SU-DHL-6 (cell line): ENCODE measurements at regions not wholly inside any gene's neighbourhood (a gene's known extent, or its start where the extent isn't known, plus 50 kb on each side); places are given as distances from the start of the nearest gene placed in this dataset.

Source experiments
- EZH2phosphoT487 ChIP-seq: fragments of 200-600 bp; sonication (generic), shearing (Covaris generic); conservative IDR thresholded peaks from 2 replicates; pipeline ENCODE4 v1.6.1; 2018; ENCODE audit warnings: mild to moderate bottlenecking, antibody characterized with exemption, low read length, moderate library complexity, mixed read lengths
- TF ChIP-seq, protein P1 (sequence below): fragments of 200-600 bp; sonication (generic); IDR thresholded peaks from one replicate; pipeline ENCODE4 v1.5.1; 2017; ENCODE audit warnings: antibody characterized with exemption, mild to moderate bottlenecking, low read length, moderate library complexity; ENCODE audit not compliant: insufficient read depth, poor library complexity, severe bottlenecking

- TF ChIP-seq, protein P1, sequence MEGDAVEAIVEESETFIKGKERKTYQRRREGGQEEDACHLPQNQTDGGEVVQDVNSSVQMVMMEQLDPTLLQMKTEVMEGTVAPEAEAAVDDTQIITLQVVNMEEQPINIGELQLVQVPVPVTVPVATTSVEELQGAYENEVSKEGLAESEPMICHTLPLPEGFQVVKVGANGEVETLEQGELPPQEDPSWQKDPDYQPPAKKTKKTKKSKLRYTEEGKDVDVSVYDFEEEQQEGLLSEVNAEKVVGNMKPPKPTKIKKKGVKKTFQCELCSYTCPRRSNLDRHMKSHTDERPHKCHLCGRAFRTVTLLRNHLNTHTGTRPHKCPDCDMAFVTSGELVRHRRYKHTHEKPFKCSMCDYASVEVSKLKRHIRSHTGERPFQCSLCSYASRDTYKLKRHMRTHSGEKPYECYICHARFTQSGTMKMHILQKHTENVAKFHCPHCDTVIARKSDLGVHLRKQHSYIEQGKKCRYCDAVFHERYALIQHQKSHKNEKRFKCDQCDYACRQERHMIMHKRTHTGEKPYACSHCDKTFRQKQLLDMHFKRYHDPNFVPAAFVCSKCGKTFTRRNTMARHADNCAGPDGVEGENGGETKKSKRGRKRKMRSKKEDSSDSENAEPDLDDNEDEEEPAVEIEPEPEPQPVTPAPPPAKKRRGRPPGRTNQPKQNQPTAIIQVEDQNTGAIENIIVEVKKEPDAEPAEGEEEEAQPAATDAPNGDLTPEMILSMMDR: no peak
- no peak for TF ChIP-seq EZH2phosphoT487
Measured at GRCh38 chr5:58255386-58255785, 204.5 kb downstream of the PLK2 start.
